NCI-H1417 (cell line): ENCODE measurements at regions not wholly inside any gene's neighbourhood (a gene's known extent, or its start where the extent isn't known, plus 50 kb on each side); places are given as distances from the start of the nearest gene placed in this dataset.

Experiments
- DNase-seq, 3 experiments: peaks; one replicate each; lab custom pipeline; 2025; lab: John Stamatoyannopoulos, UW

DNA sequence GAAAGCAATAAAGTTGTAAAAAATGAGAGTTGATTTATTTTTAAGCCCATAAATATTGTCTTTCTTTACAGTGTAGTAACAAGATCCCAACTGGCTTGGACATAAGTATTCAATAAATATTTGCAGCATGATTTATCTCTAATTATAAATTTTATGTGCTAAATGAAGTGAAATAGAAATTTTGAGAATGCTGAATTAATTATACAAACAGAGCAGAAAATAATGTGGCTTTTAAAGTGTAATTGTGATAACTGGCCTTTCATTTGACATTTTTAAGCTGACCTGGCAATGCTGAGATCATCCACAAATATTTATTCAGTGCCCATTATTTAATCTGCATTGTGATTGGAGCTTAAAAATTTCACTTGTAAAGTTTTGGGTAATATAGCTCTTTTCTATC is 201.6 kb upstream of the NAV3 start:
- DNase-seq = peak in 1 of 3 experiments; percentile 32

- no peak for DNase-seq
These were observed 205.3 kb upstream of the NAV3 start for GRCh38 chr12:77625441-77625840.

DNA sequence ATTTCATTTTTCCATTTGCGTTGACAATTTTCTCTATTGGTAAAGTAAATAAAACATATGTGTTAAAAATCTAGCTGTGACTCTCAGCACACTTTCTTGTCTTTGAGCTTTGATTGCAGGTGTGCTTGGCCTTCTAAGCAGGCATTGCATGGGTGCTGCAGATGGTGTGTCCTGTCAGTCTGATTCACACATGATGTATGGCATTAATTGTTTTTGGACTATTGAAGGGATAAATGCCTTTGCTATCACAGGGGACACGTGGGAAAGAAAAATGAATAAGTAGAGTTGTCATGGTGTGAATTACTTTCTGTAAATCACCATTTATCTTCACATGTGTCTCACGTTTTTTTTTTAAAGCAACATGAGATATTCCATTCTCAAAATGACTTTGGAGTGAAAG is 211.3 kb upstream of the NAV3 start:
- peak in 2 of 3 experiments; percentile 51 to 83 for DNase-seq

DNA sequence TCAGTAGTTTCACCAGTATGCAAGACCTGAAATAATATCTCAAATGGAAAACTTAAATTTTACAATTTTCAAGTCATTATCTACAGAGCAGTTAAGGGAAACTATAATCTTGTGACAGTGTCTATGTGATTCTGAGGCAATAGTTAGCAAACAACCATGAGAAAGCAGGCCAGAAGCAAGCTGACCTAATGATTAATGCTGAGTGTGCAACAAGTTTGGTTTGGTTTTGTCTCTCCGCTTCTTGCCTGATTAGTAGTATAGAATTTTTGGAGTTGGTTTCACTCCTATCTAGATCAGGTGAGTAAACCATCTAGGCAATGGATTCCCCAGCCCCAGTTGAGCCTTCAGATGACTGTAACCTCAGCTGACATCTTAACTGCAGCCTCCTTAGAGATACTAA is 212.9 kb upstream of the NAV3 start:
- DNase-seq = no peak

GRCh38 chr12:77615332-77615731 is 215.4 kb upstream of the NAV3 start:
- DNase-seq = peak in 1 of 3 experiments; percentile 33

GRCh38 chr12:77613411-77613810 is 217.3 kb upstream of the NAV3 start:
- no peak for DNase-seq

DNA sequence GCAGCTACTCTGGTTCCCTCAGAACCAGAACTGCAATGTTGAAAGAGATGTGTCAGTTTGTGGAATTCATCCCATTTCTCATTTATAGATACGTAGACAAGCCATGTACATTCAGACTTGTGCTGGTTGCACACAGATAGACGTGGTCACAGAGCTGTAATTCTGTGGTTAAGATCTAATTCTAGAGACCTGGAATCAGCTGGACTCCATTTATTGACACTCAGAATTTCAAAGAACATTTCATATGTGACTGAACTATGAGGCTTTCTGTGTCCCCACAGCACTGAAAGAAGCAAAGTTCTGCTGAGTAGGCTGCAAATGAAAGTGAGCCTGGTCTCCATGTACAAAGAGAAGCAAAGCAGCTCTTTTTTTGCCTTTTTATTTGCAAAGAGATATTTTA is 220.2 kb upstream of the NAV3 start:
- no peak for DNase-seq

DNA sequence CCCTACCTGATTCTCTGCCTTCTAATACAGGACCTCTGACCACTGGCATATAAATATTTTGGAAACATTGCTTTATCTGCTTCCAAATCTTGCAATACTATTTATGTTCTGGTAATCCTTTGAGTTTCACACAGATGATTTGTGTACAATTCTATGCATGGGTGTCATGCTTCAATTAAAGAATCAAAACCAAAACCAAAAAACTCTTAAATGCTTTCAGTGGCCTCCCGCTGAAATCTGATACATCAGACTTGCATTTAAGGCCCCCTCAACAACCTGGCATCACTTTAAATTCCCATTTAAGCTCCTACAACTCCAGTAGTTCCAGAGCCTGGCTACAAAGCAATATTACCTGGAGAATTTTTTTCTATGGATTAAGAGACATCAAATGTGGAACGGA is 221.7 kb upstream of the NAV3 start:
- DNase-seq = peak in 1 of 3 experiments; percentile 81

- DNase-seq = no peak
These were observed 222.3 kb upstream of the NAV3 start for GRCh38 chr12:77608271-77608824.

- DNase-seq = no peak
These were observed 224.3 kb upstream of the NAV3 start for GRCh38 chr12:77606348-77606747.

DNA sequence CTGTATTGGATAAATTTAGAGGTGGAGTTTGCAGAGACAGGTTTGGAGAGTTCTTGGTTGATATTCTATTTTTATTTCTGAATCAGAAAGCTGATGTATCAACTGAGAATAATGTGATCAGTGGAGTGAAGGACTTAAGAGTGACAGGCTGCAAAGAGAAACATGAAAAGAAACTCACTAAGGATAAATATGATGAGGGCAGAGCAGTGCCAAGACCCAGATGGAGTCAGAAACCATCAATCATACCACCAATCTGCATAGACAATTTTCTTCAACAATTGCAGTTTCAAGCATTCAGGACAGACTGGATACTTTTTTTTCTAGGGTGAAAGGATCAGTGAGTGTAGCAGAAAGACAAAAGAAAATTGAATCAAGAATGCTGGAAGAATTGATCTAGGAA is 226.7 kb upstream of the NAV3 start:
- no peak for DNase-seq

- DNase-seq = no peak
These were observed 229.6 kb upstream of the NAV3 start for GRCh38 chr12:77601069-77601468.

DNA sequence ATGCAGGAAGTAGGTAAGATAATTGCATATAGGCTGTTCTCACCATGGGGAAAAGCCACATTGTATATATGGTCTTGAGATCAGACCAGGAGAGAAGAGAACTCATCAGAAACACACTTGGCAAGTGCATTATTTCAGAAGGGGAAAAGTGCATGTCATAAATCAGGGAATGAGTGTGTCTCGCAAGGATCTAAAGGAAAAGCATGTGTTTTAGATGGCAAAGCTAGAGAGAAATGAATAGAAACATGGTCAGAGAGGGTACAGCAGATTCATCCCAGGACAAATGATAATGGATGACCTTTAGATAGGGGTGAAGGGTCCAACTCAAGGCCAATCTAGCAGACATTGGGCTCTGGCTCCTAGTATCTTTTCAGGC is 230.2 kb upstream of the NAV3 start:
- no peak for DNase-seq

DNA sequence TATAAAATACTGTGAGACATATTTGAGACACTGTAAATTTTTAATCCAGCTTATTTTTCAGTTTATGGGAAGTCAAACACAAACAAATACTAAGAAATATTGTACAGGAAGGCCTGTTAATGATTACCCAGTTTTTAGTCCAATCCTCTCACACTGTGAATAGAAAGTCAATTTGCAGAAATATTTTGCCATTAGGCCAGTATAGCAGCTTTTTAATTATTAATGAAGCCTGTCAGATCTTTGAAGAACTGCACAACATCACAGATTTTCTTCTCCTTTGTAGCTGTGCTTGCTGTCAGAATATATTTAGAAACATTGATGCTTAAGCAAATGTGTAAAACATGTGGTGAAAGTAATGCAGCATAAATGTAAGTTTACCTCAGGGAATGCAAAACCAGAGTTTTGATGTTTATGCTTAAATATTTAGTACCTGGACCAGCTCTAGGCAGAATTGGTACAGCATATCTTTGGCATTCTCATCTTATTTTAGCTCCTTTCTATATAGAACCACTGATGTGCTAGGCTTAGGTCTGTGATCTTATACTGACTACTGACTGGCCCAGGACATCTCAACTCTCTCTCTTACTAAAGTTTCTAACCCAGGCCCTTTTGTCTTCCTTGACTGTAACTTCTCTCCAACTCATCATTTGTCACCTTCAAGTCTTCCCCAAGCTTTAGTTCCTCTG is 230.8 kb upstream of the NAV3 start:
- DNase-seq = no peak

DNA sequence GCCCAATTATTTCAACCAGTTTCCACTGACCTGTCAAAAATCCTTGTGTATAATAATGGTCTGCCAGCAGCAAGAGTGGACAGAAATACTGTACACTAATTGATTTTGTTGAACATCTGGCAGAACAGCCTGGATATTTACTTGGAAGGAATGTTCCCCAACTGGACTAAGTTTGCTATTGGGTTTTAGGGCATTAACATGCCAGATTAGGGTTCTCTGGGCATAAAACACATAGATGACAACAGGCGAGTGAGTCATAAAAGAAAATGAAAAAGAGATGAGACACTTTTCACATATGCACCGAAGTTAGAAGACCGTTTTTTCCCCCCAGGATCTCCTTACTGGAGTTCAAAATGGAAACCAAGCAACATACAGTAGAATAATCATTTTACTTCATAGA is 236.3 kb upstream of the NAV3 start:
- DNase-seq = no peak

DNA sequence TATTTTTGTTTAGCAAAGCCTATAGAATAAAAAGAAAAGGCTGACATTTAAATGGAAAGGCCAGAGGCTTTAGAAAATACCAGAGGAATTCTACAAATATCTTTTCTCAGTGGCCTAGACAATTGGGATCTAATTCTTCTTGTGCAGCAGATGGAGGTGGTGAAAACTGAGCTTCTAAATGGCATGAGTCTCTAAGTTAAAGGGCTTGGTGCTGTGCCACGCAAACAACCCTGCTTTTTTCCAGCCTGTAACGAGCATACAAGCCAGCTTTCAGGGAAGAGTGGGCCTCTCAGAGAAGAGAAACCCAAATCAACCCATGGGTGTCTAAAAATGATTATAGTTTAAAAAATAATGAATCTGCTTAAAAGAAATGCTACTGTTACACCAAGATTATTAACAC is 237.9 kb upstream of the NAV3 start:
- DNase-seq = peak in 1 of 3 experiments; percentile 33

- peak; percentile 74 to 91 (median 78) for DNase-seq
These were observed 238.5 kb upstream of the NAV3 start for GRCh38 chr12:77591959-77592743.

DNA sequence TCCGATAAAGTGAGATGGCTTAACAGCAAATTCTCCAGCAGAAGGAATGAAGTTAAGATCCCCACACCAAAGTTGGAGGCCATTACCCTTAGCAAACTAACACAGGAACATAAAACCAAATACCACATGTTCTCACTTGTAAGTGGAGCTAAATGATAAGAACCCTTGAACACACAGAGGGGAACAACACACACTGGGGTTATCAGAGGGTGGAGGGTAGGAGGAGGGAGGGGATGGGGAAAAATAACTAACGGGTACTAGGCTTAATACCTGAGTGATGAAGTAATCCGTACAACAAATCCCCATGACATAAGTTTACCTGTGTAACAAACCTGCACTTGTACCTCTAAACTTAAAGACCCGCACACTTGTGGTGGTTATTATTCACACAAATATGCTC is 240.4 kb upstream of the NAV3 start:
- DNase-seq = no peak

- DNase-seq = peak in 1 of 3 experiments; percentile 70
These were observed 245.8 kb upstream of the NAV3 start for GRCh38 chr12:77584860-77585259.

DNA sequence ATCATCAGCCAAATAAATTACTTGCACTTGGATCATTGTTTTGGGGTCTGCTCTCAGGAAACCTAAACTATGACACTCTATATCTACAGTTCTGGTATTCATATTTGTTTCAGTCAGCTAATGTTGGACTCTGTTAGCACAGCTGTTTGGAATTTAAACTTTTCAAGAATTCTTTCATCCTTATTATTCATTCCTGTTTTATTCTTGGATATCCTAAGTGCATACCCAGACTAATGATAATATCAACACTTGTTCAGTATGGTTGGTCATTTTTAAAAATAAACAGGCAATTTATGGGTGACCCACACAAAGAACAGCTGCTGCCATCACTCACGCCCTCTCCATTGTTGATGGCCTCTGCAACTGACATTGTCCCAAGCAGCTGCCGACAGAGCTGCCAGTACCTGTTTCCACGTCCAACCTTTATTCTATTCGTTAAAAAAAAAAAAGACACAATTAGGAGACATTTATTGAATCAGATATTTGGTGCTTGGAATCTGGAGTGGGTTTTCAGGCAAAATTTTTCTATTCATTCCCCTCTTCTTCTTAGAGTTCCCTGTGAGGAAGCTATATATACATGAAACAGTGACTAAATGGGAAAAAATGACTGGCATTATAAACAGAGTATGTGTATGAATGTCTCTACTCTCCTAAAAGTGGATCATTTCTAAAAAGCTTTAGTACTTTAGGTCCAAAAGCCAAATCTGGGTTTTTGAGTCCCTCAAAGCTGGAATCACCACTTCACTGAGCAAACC is 252.1 kb upstream of the NAV3 start:
- peak in 1 of 3 experiments; percentile 38 for DNase-seq

- DNase-seq = no peak
These were observed 252.9 kb upstream of the NAV3 start for GRCh38 chr12:77577791-77578190.

- no peak for DNase-seq
These were observed 255.2 kb upstream of the NAV3 start for GRCh38 chr12:77575376-77575919.
